B cell (primary cell): ENCODE measurements at regions not wholly inside any gene's neighbourhood (a gene's known extent, or its start where the extent isn't known, plus 50 kb on each side); places are given as distances from the start of the nearest gene placed in this dataset.

Experiments used
- ATAC-seq: fragments of 200-7000 bp; cut with Tn5 transposase; one replicate; pipeline ENCODE4 v1.10.0; 2021; ENCODE audit warnings: low read depth, mild to moderate bottlenecking, moderate number of reproducible peaks, moderate library complexity
- CTCF ChIA-PET: fragments of 350-600 bp; sonication (Branson Sonifier 250); formaldehyde crosslinking; loops from one replicate; lab custom pipeline; 2021; ENCODE audit warnings: antibody characterized with exemption, inconsistent platforms; lab: Charles Lee
- POLR2A ChIA-PET: fragments of 350-600 bp; sonication (Branson Sonifier 250); formaldehyde crosslinking; loops from one replicate; lab custom pipeline; 2021; ENCODE audit warnings: antibody characterized with exemption; lab: Charles Lee
- DNase-seq: peaks from one replicate; pipeline ENCODE4 v3.0.0; 2013
- H2AFZ ChIP-seq: 2 replicates; pipeline ENCODE4 v1.6.1; 2012; ENCODE audit warnings: mild to moderate bottlenecking, low read depth, low read length; ENCODE audit not compliant: insufficient read depth, poor library complexity, severe bottlenecking
- H3K27ac ChIP-seq, 2 donors: 1 replicate in 1 of 2; 2 replicates in 1 of 2; pipeline ENCODE4 v1.5.1; 2012 to 2013; ENCODE audit warnings: low read length in 2 of 2, mild to moderate bottlenecking in 2 of 2, moderate library complexity in 1 of 2
- H3K27me3 ChIP-seq, 4 experiments: fragments of 200-600 bp in 1 of 4; sonication (generic) in 1 of 4; replicated peaks in 1 of 4; 1 replicate in 2 of 4; 2 replicates in 2 of 4; pipeline versions ENCODE4 v1.6.1 to v1.7.0; 2013 to 2016; ENCODE audit warnings: low read length in 3 of 4, mild to moderate bottlenecking in 2 of 4, mixed read lengths in 1 of 4, moderate library complexity in 1 of 4; ENCODE audit not compliant: insufficient read depth in 4 of 4, control insufficient read depth in 3 of 4; ENCODE audit errors: control extremely low read depth in 1 of 4
- H3K36me3 ChIP-seq, 2 experiments: replicated peaks in 1 of 2; 1 replicate in 1 of 2; 2 replicates in 1 of 2; pipeline versions ENCODE4 v1.6.1 to v1.7.1; 2013; ENCODE audit warnings: low read length in 1 of 2; ENCODE audit not compliant: insufficient read depth in 2 of 2, control insufficient read depth in 1 of 2; ENCODE audit errors: control extremely low read depth in 1 of 2, extremely low read depth in 1 of 2
- H3K4me1 ChIP-seq, 2 donors: fragments of 200-600 bp in 1 of 2; sonication (generic) in 1 of 2; 1 replicate in 1 of 2; 2 replicates in 1 of 2; pipeline versions ENCODE4 v1.5.1 to v1.6.1; 2013 to 2017; ENCODE audit warnings: low read length in 2 of 2; ENCODE audit not compliant: control insufficient read depth in 2 of 2, insufficient read depth in 2 of 2
- H3K4me2 ChIP-seq: replicated peaks from 2 replicates; pipeline ENCODE3; 2012; ENCODE audit warnings: mild to moderate bottlenecking, low read depth, low read length; ENCODE audit not compliant: poor library complexity, severe bottlenecking
- H3K4me3 ChIP-seq, 5 experiments: fragments of 200-600 bp in 1 of 5; sonication (generic) in 1 of 5; 1 replicate in 3 of 5; 2 replicates in 2 of 5; pipeline versions ENCODE4 v1.5.1 to v1.7.0; 2011 to 2016; ENCODE audit warnings: low read length in 4 of 5, mild to moderate bottlenecking in 4 of 5, low read depth in 2 of 5, control low read depth in 1 of 5, moderate library complexity in 1 of 5; ENCODE audit not compliant: insufficient read depth in 1 of 5; ENCODE audit errors: control extremely low read depth in 1 of 5, extremely low read depth in 1 of 5
- H3K79me2 ChIP-seq: fragments of 200-600 bp; sonication (generic); one replicate; pipeline ENCODE4 v1.6.0; 2016; ENCODE audit warnings: low read length; ENCODE audit not compliant: control insufficient read depth, insufficient read depth
- H3K9ac ChIP-seq: fragments of 200-600 bp; sonication (generic); 2 replicates; pipeline ENCODE4 v1.6.1; 2017; ENCODE audit warnings: mild to moderate bottlenecking, low read length, moderate library complexity
- H3K9me3 ChIP-seq, 3 donors: one replicate each; pipeline versions ENCODE4 v1.6.1 to v1.7.1; 2013; ENCODE audit warnings: low read length in 2 of 3; ENCODE audit not compliant: control insufficient read depth in 2 of 3, insufficient read depth in 1 of 3; ENCODE audit errors: control extremely low read depth in 1 of 3
- H4K20me1 ChIP-seq: 2 replicates; pipeline ENCODE4 v1.6.0; 2012; ENCODE audit warnings: mild to moderate bottlenecking, low read length; ENCODE audit not compliant: insufficient read depth, control insufficient read depth, poor library complexity, severe bottlenecking
- H3K27ac Mint-ChIP-seq: one replicate; pipeline ENCODE4 v1.8.0; 2021; ENCODE audit warnings: mixed read lengths
- H3K27me3 Mint-ChIP-seq: one replicate; pipeline ENCODE4 v1.8.0; 2021; ENCODE audit warnings: mixed read lengths
- H3K4me1 Mint-ChIP-seq: one replicate; pipeline ENCODE4 v1.8.0; 2021; ENCODE audit warnings: mixed read lengths
- H3K4me3 Mint-ChIP-seq: one replicate; pipeline ENCODE4 v1.8.0; 2021; ENCODE audit warnings: mixed read lengths
- H3K9me3 Mint-ChIP-seq: one replicate; pipeline ENCODE4 v1.8.0; 2022; ENCODE audit warnings: mixed read lengths; ENCODE audit not compliant: insufficient read depth
- EZH2 ChIP-seq: IDR thresholded peaks from 2 replicates; pipeline ENCODE4 v1.6.1; 2012; ENCODE audit warnings: borderline replicate concordance, low read depth, mild to moderate bottlenecking, moderate library complexity, low read length; ENCODE audit not compliant: insufficient read depth, poor library complexity, severe bottlenecking
- WGBS: methylation state at CpG from one replicate; pipeline ENCODE4 v1.1.5; 2013; ENCODE audit warnings: missing lambda C conversion rate; ENCODE audit not compliant: insufficient coverage; 5-methylcytosine and 5-hydroxymethylcytosine counted together
- intact Hi-C: fragments of 100-400 bp; cut with micrococcal nuclease; formaldehyde crosslinking; loops from one replicate; pipeline ENCODE4 v1.10.0; 2022
- TF ChIP-seq, protein P1 (sequence below): fragments of 200-600 bp; IDR thresholded peaks from one replicate; pipeline ENCODE4 v1.8.0; 2022; ENCODE audit warnings: antibody characterized with exemption, mild to moderate bottlenecking

DNA sequence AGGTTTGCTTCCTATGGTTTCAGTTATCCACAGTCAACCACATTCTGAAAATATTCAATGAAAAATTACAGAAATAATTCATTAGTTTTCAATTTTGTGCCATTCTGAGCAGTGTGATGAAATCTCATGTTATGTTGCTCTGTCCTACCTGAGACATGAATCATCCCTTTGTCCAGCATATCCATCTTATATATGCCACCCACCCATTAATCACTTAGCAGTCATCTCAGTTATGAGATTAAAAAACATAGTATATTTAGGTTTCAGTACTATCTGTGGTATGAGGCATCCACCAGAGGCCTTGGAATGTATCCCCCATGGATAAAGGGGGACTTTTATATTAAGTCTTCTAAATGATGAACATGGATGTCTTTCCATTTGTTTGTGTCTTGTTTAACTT, 64.7 kb upstream of the PROK2 start:
- Histone ChIP-seq H3K4me1 (no peaks in the 10 kb centered on the region), H3K9me3 (no peaks in the 10 kb centered on the region), H3K79me2 (no peaks in the 10 kb centered on the region), H4K20me1 (no peaks in the 10 kb centered on the region), H3K27ac (no peak overlapping the region), H3K9ac (no peak overlapping the region), H2AFZ (no peak overlapping the region), H3K4me3 (no peak overlapping the region), H3K36me3 (no peaks in the 10 kb centered on the region), H3K27me3 (peaks cover 0 to 9% (median 3%) of the 10 kb centered on the region in 4 experiments), H3K4me2 (no peak overlapping the region)
- TF ChIP-seq EZH2 = no peak
- TF ChIP-seq, protein P1, sequence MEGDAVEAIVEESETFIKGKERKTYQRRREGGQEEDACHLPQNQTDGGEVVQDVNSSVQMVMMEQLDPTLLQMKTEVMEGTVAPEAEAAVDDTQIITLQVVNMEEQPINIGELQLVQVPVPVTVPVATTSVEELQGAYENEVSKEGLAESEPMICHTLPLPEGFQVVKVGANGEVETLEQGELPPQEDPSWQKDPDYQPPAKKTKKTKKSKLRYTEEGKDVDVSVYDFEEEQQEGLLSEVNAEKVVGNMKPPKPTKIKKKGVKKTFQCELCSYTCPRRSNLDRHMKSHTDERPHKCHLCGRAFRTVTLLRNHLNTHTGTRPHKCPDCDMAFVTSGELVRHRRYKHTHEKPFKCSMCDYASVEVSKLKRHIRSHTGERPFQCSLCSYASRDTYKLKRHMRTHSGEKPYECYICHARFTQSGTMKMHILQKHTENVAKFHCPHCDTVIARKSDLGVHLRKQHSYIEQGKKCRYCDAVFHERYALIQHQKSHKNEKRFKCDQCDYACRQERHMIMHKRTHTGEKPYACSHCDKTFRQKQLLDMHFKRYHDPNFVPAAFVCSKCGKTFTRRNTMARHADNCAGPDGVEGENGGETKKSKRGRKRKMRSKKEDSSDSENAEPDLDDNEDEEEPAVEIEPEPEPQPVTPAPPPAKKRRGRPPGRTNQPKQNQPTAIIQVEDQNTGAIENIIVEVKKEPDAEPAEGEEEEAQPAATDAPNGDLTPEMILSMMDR = no peak
- no peak overlapping the region for H3K4me3 Mint-ChIP-seq
- DNase-seq (no peak), ATAC-seq (no peak)
- H3K27me3 Mint-ChIP-seq = peaks cover 42% of the 10 kb centered on the region
- ChIA-PET CTCF (no interaction called here), POLR2A (no interaction called here)
- intact Hi-C loops = no loop called here
- no peaks in the 10 kb centered on the region for H3K4me1 Mint-ChIP-seq
- H3K9me3 Mint-ChIP-seq = peaks cover 2% of the 10 kb centered on the region
- H3K27ac Mint-ChIP-seq = no peak overlapping the region

DNA sequence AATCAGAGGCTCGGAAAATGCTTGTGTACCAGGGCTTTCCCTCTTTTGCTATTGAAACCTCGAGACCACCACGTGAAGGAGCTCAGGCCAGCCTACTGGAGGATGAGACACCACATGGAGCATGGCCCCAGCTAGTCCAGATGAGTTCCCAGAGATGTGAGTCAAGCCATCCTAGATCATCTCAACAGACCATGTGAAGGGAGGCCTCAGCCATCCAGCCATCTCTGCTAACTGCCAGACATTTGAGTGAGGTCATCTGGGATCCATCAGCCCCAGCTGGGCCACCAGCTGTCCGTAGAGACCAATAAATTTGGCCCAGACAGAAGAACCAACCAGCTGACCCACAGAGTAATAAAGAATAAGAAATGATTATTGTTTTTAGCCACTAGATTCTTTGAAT, 62.8 kb upstream of the PROK2 start:
- no peak overlapping the region for H3K4me3 Mint-ChIP-seq
- CTCF ChIA-PET = no interaction called here
- H3K9ac ChIP-seq = no peak overlapping the region

More for the DNA sequence above, 62.8 kb upstream of the PROK2 start:
- Histone ChIP-seq H3K4me1 (no peaks in the 10 kb centered on the region), H3K4me3 (no peak overlapping the region), H3K27ac (no peak overlapping the region), H3K4me2 (no peak overlapping the region), H3K36me3 (no peaks in the 10 kb centered on the region), H3K27me3 (peaks cover 0 to 6% (median 4%) of the 10 kb centered on the region in 4 experiments), H2AFZ (no peak overlapping the region), H3K9me3 (no peaks in the 10 kb centered on the region), H4K20me1 (no peaks in the 10 kb centered on the region), H3K79me2 (no peaks in the 10 kb centered on the region)
- H3K9me3 Mint-ChIP-seq = peaks cover 2% of the 10 kb centered on the region
- POLR2A ChIA-PET = no interaction called here
- WGBS = 87% methylated on average over 3 of the region's 4 CpGs
- intact Hi-C loops = no loop called here
- TF ChIP-seq, protein P1 = no peak
- TF ChIP-seq EZH2 = no peak
- peaks cover 43% of the 10 kb centered on the region for H3K27me3 Mint-ChIP-seq
- no peaks in the 10 kb centered on the region for H3K4me1 Mint-ChIP-seq
- ATAC-seq (no peak), DNase-seq (no peak)
- H3K27ac Mint-ChIP-seq = no peak overlapping the region
